Activated CD4-positive, alpha-beta T cell treated with anti-CD3 and anti-CD28 coated beads, Interleukin-2, amount 50 U/mL, for 16 hours (primary cell): ENCODE measurements at regions not wholly inside any gene's neighbourhood (a gene's known extent, or its start where the extent isn't known, plus 50 kb on each side); places are given as distances from the start of the nearest gene placed in this dataset.
"Not testable (repeated sequence)": the region's sequence is repeated elsewhere in the genome, so short reads cannot be mapped to it uniquely, and the experiment has no call there.

Experiments
- DNase-seq: peaks from one replicate; pipeline ENCODE4 v3.0.0-alpha.2; 2020

GRCh38 chr12:82634495-82635258 is 52.0 kb upstream of the TMTC2 start:
- DNase-seq, result not testable (repeated sequence)

GRCh38 chr12:82635263-82635662 is 51.4 kb upstream of the TMTC2 start:
- no peak for DNase-seq
